Loucy (cell line): ENCODE measurements at regions not wholly inside any gene's neighbourhood (a gene's known extent, or its start where the extent isn't known, plus 50 kb on each side); places are given as distances from the start of the nearest gene placed in this dataset.

ENCODE experiments used
- CTCF ChIP-seq: fragments of 200-600 bp; sonication (generic); conservative IDR thresholded peaks from 2 replicates; pipeline ENCODE4 v1.5.1; 2014; ENCODE audit warnings: mild to moderate bottlenecking, antibody characterized with exemption, low read length
- EZH2phosphoT487 ChIP-seq: fragments of 200-600 bp; IDR thresholded peaks from 2 replicates; pipeline ENCODE4 v1.6.1; 2018; ENCODE audit warnings: antibody characterized with exemption, mild to moderate bottlenecking, moderate library complexity, borderline replicate concordance

GRCh38 chr2:217047209-217047608, 187.3 kb upstream of the TNP1 start:
- TF ChIP-seq CTCF = no peak
- TF ChIP-seq EZH2phosphoT487 = no peak
